ENCODE measurements at regions not wholly inside any gene's neighbourhood (a gene's known extent, or its start where the extent isn't known, plus 50 kb on each side); places are given as distances from the start of the nearest gene placed in this dataset.

DNA sequence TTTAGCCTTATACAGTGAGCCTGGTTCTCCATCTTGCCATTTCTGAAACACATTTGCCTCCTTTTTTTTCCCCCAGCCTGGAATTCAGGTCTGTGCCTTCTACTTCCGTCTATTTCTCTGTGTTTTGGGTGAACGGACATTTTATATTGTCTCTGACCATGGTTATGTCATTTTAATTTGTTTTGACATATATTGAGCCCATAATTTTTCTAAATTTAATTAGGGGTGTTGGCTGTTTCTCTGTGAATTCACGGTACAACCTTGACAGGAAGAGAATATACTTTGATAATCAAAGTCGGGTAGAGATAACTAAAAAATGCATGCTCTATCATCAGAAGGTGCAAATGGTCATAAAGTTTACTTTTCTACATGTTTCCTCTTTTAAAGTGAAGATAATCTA lies 361.4 kb downstream of the VGLL3 start:
- Histone ChIP-seq H3K27ac (ENCODE audit: low read depth, low read length) (no peak overlapping the region), H3K27me3 (ENCODE audit: insufficient read depth, low read length, poor library complexity, severe bottlenecking) (no peaks in the 10 kb centered on the region), H3K9me3 (ENCODE audit: low read length) (peaks cover 3% of the 10 kb centered on the region), H3K4me3 (ENCODE audit: low read length) (no peak overlapping the region), H3K36me3 (ENCODE audit: insufficient read depth, low read length) (no peaks in the 10 kb centered on the region), H3K4me1 (ENCODE audit: insufficient read depth, low read length) (no peaks in the 10 kb centered on the region)
- Mint-ChIP-seq H3K4me1 (no peaks in the 10 kb centered on the region), H3K36me3 (no peaks in the 10 kb centered on the region), H3K27ac (no peak overlapping the region), H3K27me3 (no peaks in the 10 kb centered on the region), H3K9me3 (peaks cover 8 to 10% (median 9%) of the 10 kb centered on the region in 5 donors), H3K4me3 (no peak overlapping the region)
- DNase-seq, result no peak
- ChIA-PET CTCF (no interaction called here), POLR2A (no interaction called here)

DNA sequence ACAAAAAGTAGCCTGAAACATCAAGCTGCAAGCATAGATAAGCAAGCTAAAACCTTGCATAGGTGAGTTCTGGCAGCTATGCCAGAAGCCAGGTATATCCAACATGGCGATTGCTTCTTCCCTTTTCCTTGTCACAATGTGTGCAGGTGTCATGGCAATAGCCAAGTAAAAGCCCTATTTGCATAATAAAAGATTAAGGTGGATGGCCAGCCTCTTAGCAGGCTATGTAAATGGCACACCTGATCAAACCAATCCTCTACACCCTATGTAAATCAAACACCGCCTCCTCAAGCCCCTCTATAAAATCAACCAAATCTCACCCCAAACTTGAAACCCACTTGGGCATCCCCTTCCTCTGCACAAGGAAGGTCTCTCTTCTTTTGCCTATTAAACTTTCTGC lies 366.8 kb downstream of the VGLL3 start:
- Mint-ChIP-seq H3K9me3 (peaks cover 5 to 14% (median 10%) of the 10 kb centered on the region in 5 donors), H3K36me3 (no peaks in the 10 kb centered on the region), H3K27me3 (no peaks in the 10 kb centered on the region), H3K27ac (no peak overlapping the region), H3K4me1 (no peaks in the 10 kb centered on the region), H3K4me3 (no peak overlapping the region)
- no peaks in the 10 kb centered on the region for H3K4me1 ChIP-seq (ENCODE audit: insufficient read depth, low read length)
- no peak overlapping the region for H3K27ac ChIP-seq (ENCODE audit: low read depth, low read length)
- H3K4me3 ChIP-seq (ENCODE audit: low read length), result no peak overlapping the region
- H3K9me3 ChIP-seq (ENCODE audit: low read length), result peaks cover 3% of the 10 kb centered on the region
- no peaks in the 10 kb centered on the region for H3K27me3 ChIP-seq (ENCODE audit: insufficient read depth, low read length, poor library complexity, severe bottlenecking)
- ChIA-PET POLR2A (no interaction called here), CTCF (no interaction called here)
- no peaks in the 10 kb centered on the region for H3K36me3 ChIP-seq (ENCODE audit: insufficient read depth, low read length)
- DNase-seq, result no peak

DNA sequence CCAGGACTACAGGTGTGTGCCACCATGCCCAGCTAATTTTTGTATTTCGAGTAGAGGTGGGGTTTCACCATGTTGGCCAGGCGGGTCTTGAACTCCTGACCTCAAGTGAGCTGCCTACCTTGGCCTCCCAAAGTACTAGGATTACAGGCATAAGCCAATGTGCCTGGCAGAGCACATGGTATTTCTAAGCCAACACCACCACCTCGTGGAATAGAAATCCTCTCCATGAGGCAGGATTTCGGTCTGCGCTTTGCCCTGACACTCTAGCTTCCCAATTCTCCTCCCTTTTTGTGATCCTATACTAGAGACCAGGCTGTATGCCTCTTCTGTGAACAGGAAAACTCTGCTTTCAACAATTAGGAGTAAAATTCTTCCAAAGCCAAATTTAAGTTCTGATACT lies 372.2 kb downstream of the VGLL3 start:
- no peaks in the 10 kb centered on the region for H3K27me3 ChIP-seq (ENCODE audit: insufficient read depth, low read length, poor library complexity, severe bottlenecking)

DNA sequence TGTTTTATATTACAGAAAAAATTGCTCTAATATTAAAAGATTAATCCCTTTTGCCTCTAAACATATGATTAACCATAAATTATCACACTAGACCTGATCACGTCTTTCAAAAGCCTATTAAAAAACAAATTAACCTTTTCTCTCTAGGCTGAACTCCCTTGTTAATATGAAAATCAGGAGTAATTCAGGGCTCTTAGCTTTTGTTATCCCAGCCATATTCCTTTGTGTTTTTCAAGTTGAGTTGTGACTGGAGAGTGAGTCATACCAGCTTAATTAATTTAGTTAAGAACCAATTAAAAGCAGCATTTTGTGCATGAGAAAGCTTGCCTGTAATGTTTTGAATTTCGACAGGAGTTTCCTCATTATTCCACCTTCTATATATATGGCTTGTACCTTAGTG lies 385.8 kb downstream of the VGLL3 start:
- Histone ChIP-seq H3K27me3 (ENCODE audit: insufficient read depth, low read length, poor library complexity, severe bottlenecking) (no peaks in the 10 kb centered on the region), H3K4me3 (ENCODE audit: low read length) (no peak overlapping the region), H3K4me1 (ENCODE audit: insufficient read depth, low read length) (no peaks in the 10 kb centered on the region), H3K27ac (ENCODE audit: low read depth, low read length) (no peak overlapping the region), H3K36me3 (ENCODE audit: insufficient read depth, low read length) (no peaks in the 10 kb centered on the region), H3K9me3 (ENCODE audit: low read length) (no peaks in the 10 kb centered on the region)
- Mint-ChIP-seq H3K36me3 (no peaks in the 10 kb centered on the region), H3K9me3 (peaks cover 2 to 33% (median 15%) of the 10 kb centered on the region in 5 donors), H3K27ac (no peak overlapping the region), H3K27me3 (no peaks in the 10 kb centered on the region), H3K4me1 (no peaks in the 10 kb centered on the region), H3K4me3 (no peak overlapping the region)
- ChIA-PET CTCF (no interaction called here), POLR2A (no interaction called here)
- no peak for DNase-seq

More for the DNA sequence above, 372.2 kb downstream of the VGLL3 start:
- Mint-ChIP-seq H3K4me3 (no peak overlapping the region), H3K27ac (no peak overlapping the region), H3K36me3 (no peaks in the 10 kb centered on the region), H3K4me1 (no peaks in the 10 kb centered on the region), H3K27me3 (no peaks in the 10 kb centered on the region), H3K9me3 (peaks cover 8 to 30% (median 10%) of the 10 kb centered on the region in 5 donors)
- DNase-seq, result no peak
- POLR2A ChIA-PET, result no interaction called here
- Histone ChIP-seq H3K36me3 (ENCODE audit: insufficient read depth, low read length) (no peaks in the 10 kb centered on the region), H3K4me3 (ENCODE audit: low read length) (no peak overlapping the region), H3K27ac (ENCODE audit: low read depth, low read length) (no peak overlapping the region), H3K4me1 (ENCODE audit: insufficient read depth, low read length) (no peaks in the 10 kb centered on the region), H3K9me3 (ENCODE audit: low read length) (peaks cover 3% of the 10 kb centered on the region)
- CTCF ChIA-PET, result no interaction called here

DNA sequence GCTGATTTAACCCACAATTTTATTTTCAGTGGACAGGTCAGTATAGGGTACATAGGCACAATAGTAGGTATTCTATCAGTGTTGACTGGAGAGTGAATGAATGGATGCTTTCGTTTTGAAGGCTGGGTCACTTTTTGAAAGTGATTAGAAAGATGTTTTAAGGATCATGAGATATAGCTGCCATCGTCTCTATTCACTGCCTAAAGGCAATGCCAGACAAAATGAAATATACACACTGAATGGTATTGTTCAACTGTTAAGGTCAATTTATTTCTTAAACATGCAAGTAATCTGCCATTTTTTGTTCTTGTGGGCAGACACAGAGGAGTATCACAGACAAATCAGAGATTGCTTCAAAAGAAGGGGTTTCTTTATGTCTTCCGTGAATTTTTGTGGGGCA lies 395.3 kb downstream of the VGLL3 start:
- H3K27me3 Mint-ChIP-seq, result no peaks in the 10 kb centered on the region
- no peaks in the 10 kb centered on the region for H3K36me3 Mint-ChIP-seq
- no peaks in the 10 kb centered on the region for H3K4me1 ChIP-seq (ENCODE audit: insufficient read depth, low read length)
- no peak overlapping the region for H3K4me3 ChIP-seq (ENCODE audit: low read length)
- H3K27ac ChIP-seq (ENCODE audit: low read depth, low read length), result no peak overlapping the region
- peaks cover 0 to 31% (median 3%) of the 10 kb centered on the region in 5 donors for H3K9me3 Mint-ChIP-seq
- no peaks in the 10 kb centered on the region for H3K9me3 ChIP-seq (ENCODE audit: low read length)
- no peaks in the 10 kb centered on the region for H3K4me1 Mint-ChIP-seq
- DNase-seq, result no peak
- no peak overlapping the region for H3K27ac Mint-ChIP-seq
- POLR2A ChIA-PET, result no interaction called here
- no peak overlapping the region for H3K4me3 Mint-ChIP-seq
- H3K36me3 ChIP-seq (ENCODE audit: insufficient read depth, low read length), result no peaks in the 10 kb centered on the region
- no peaks in the 10 kb centered on the region for H3K27me3 ChIP-seq (ENCODE audit: insufficient read depth, low read length, poor library complexity, severe bottlenecking)
- CTCF ChIA-PET, result no interaction called here

DNA sequence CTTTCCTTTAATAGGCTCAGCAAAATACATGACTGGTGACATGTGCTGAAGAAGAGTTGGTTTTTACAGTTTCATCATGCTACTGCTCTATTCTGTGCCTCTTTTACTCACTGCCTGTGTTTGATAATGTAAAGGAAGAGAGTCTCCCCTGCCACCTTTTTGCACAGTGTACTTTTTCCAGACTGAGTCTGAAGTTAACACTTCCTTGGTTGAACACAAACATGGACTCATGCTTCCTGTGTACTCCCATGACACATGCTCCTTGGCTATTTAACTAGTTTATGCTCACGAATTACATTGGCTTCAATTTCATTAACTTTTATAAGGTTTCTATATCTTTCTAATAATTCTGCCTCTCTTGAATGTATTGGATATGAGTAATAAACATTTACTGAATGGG lies 396.1 kb downstream of the VGLL3 start:
- Mint-ChIP-seq H3K27ac (no peak overlapping the region), H3K4me1 (no peaks in the 10 kb centered on the region), H3K27me3 (no peaks in the 10 kb centered on the region), H3K9me3 (peaks cover 0 to 25% (median 3%) of the 10 kb centered on the region in 5 donors), H3K36me3 (no peaks in the 10 kb centered on the region), H3K4me3 (no peak overlapping the region)
- Histone ChIP-seq H3K36me3 (ENCODE audit: insufficient read depth, low read length) (no peaks in the 10 kb centered on the region), H3K27ac (ENCODE audit: low read depth, low read length) (no peak overlapping the region), H3K4me1 (ENCODE audit: insufficient read depth, low read length) (no peaks in the 10 kb centered on the region), H3K4me3 (ENCODE audit: low read length) (no peak overlapping the region), H3K27me3 (ENCODE audit: insufficient read depth, low read length, poor library complexity, severe bottlenecking) (no peaks in the 10 kb centered on the region), H3K9me3 (ENCODE audit: low read length) (no peaks in the 10 kb centered on the region)
- CTCF ChIA-PET, result no interaction called here
- POLR2A ChIA-PET, result no interaction called here
- no peak for DNase-seq

DNA sequence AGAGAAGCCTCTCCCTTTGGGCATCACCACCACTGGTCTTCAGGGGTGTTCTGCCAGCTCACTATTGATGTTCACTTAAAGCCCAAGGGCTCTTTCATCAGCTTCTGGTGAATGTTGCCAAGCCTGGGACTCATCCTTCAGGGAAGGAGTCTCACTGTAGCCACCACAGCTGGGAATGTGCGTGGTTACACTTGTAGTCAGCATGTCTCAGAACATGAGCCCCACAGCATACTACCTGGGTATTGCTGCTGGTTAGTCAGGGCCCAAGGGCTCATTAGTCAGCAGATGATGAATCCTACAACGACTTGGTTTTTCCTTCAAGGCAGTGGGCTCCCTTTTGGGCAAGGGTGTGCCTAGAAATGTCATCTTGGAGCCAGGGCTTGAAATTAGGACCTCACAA lies 412.9 kb downstream of the VGLL3 start:
- no peak overlapping the region for H3K4me3 ChIP-seq (ENCODE audit: low read length)
- no peaks in the 10 kb centered on the region for H3K36me3 ChIP-seq (ENCODE audit: insufficient read depth, low read length)
- no peak overlapping the region for H3K27ac Mint-ChIP-seq
- no peak for DNase-seq
- H3K27me3 Mint-ChIP-seq, result no peaks in the 10 kb centered on the region
- no peaks in the 10 kb centered on the region for H3K4me1 Mint-ChIP-seq
- H3K4me3 Mint-ChIP-seq, result no peak overlapping the region
- H3K9me3 Mint-ChIP-seq, result peaks cover 2 to 34% (median 14%) of the 10 kb centered on the region in 5 donors
- POLR2A ChIA-PET, result no interaction called here
- no peaks in the 10 kb centered on the region for H3K9me3 ChIP-seq (ENCODE audit: low read length)
- no peaks in the 10 kb centered on the region for H3K4me1 ChIP-seq (ENCODE audit: insufficient read depth, low read length)
- no peaks in the 10 kb centered on the region for H3K27me3 ChIP-seq (ENCODE audit: insufficient read depth, low read length, poor library complexity, severe bottlenecking)
- CTCF ChIA-PET, result no interaction called here
- no peaks in the 10 kb centered on the region for H3K36me3 Mint-ChIP-seq
- H3K27ac ChIP-seq (ENCODE audit: low read depth, low read length), result no peak overlapping the region

DNA sequence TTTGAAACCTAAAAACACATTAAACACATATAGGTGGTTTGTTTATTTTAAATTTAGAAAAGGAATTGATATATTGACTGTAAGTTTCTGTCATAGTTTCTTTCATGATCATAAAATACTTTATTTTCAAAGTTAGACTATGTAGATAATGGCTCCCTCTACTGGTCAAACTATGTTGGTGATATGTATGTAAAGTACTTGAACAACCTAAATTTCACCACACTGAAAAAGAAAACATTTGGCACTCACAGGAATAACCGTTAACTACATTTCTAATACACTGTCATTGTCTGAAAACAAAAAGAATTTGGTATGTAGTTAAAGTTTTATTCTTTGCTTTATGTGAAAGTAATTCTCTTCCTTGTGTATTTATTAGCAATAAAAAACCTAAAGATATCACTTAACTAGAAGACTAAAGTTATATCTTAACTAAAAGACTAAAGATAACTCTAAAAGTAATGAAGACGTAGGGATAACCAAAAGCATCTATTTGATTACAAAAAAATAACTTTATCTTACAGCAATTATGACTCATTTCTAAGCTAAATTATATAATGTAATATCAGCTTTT lies 427.5 kb downstream of the VGLL3 start:
- ChIA-PET POLR2A (no interaction called here), CTCF (no interaction called here)
- no peak overlapping the region for H3K4me3 ChIP-seq (ENCODE audit: low read length)
- no peak overlapping the region for H3K4me3 Mint-ChIP-seq
- DNase-seq, result no peak
- no peaks in the 10 kb centered on the region for H3K9me3 ChIP-seq (ENCODE audit: low read length)
- H3K36me3 Mint-ChIP-seq, result no peaks in the 10 kb centered on the region
- no peak overlapping the region for H3K27ac ChIP-seq (ENCODE audit: low read depth, low read length)
- no peak overlapping the region for H3K27ac Mint-ChIP-seq
- no peaks in the 10 kb centered on the region for H3K36me3 ChIP-seq (ENCODE audit: insufficient read depth, low read length)
- no peaks in the 10 kb centered on the region for H3K27me3 ChIP-seq (ENCODE audit: insufficient read depth, low read length, poor library complexity, severe bottlenecking)
- no peaks in the 10 kb centered on the region for H3K4me1 ChIP-seq (ENCODE audit: insufficient read depth, low read length)
- peaks cover under 1 to 28% (median 5%) of the 10 kb centered on the region in 5 donors for H3K9me3 Mint-ChIP-seq
- no peaks in the 10 kb centered on the region for H3K27me3 Mint-ChIP-seq
- H3K4me1 Mint-ChIP-seq, result no peaks in the 10 kb centered on the region

DNA sequence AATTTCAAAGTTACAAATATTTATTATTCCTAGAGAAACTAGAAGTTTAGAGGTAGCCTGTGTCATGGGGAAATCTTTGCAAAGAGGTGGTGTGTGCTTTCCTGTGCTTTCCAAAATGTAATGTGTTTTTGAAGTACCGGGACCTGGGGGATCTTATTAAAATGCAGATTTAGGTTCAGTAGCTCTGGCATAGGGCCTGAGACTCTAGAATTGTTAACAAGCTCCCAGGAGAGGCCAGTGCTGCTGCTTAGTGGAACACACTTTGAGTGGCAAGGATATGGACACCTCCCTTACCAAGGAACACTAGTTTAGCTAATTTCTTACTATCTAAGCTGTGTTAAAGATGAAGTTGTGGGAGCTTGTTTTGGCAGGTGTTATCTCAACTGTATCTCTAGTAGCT lies 428.9 kb downstream of the VGLL3 start:
- Histone ChIP-seq H3K4me1 (ENCODE audit: insufficient read depth, low read length) (no peaks in the 10 kb centered on the region), H3K9me3 (ENCODE audit: low read length) (no peaks in the 10 kb centered on the region), H3K27me3 (ENCODE audit: insufficient read depth, low read length, poor library complexity, severe bottlenecking) (no peaks in the 10 kb centered on the region), H3K36me3 (ENCODE audit: insufficient read depth, low read length) (no peaks in the 10 kb centered on the region), H3K27ac (ENCODE audit: low read depth, low read length) (no peak overlapping the region), H3K4me3 (ENCODE audit: low read length) (no peak overlapping the region)
- H3K27me3 Mint-ChIP-seq, result no peaks in the 10 kb centered on the region
- no peaks in the 10 kb centered on the region for H3K4me1 Mint-ChIP-seq
- peaks cover 0 to 34% (median 2%) of the 10 kb centered on the region in 5 donors for H3K9me3 Mint-ChIP-seq
- H3K4me3 Mint-ChIP-seq, result no peak overlapping the region
- H3K36me3 Mint-ChIP-seq, result no peaks in the 10 kb centered on the region
- no peak for DNase-seq
- no peak overlapping the region for H3K27ac Mint-ChIP-seq
- POLR2A ChIA-PET, result no interaction called here
- CTCF ChIA-PET, result no interaction called here
